ENCODE measurements at regions not wholly inside any gene's neighbourhood (a gene's known extent, or its start where the extent isn't known, plus 50 kb on each side); places are given as distances from the start of the nearest gene placed in this dataset.

- no peak for DNase-seq (ENCODE audit: low read depth in 2 of 2)
Measured at GRCh38 chr13:31956980-31957644, 74.5 kb upstream of the FRY start.

GRCh38 chr13:31957772-31958171, 73.8 kb upstream of the FRY start:
- DNase-seq (ENCODE audit: low read depth in 2 of 2): no peak

GRCh38 chr13:31962731-31963370, 68.7 kb upstream of the FRY start:
- DNase-seq (ENCODE audit: low read depth in 2 of 2): no peak

- no peak for DNase-seq (ENCODE audit: low read depth in 2 of 2)
Measured at GRCh38 chr13:31963631-31964030, 67.9 kb upstream of the FRY start.

- no peak for DNase-seq (ENCODE audit: low read depth in 2 of 2)
Measured at GRCh38 chr13:31964168-31964567, 67.4 kb upstream of the FRY start.

- DNase-seq (ENCODE audit: low read depth in 2 of 2): peak; percentile 57 to 77
Measured at GRCh38 chr13:31965361-31966066, 66.1 kb upstream of the FRY start.

- peak in 1 of 2 donors; percentile 5 for DNase-seq (ENCODE audit: low read depth in 2 of 2)
Measured at GRCh38 chr13:31967155-31967554, 64.4 kb upstream of the FRY start.

- DNase-seq (ENCODE audit: low read depth in 2 of 2): no peak
Measured at GRCh38 chr13:31968473-31968872, 63.1 kb upstream of the FRY start.

GRCh38 chr13:31970231-31970930, 61.2 kb upstream of the FRY start:
- DNase-seq (ENCODE audit: low read depth in 2 of 2): no peak

- DNase-seq (ENCODE audit: low read depth in 2 of 2): no peak
Measured at GRCh38 chr13:31972453-31972852, 59.1 kb upstream of the FRY start.

- no peak for DNase-seq (ENCODE audit: low read depth in 2 of 2)
Measured at GRCh38 chr13:31978021-31978420, 53.6 kb upstream of the FRY start.

- no peak for DNase-seq (ENCODE audit: low read depth in 2 of 2)
Measured at GRCh38 chr13:31980830-31981229, 50.7 kb upstream of the FRY start.
